ENCODE measurements at regions not wholly inside any gene's neighbourhood (a gene's known extent, or its start where the extent isn't known, plus 50 kb on each side); places are given as distances from the start of the nearest gene placed in this dataset.

- no peak for TF ChIP-seq STAT6 (CRISPR knock-in tag; conservative IDR thresholded peaks at IDR 0.05; ENCODE audit: low read depth)
- TF ChIP-seq IRF2 (CRISPR knock-in tag; IDR thresholded peaks at IDR 0.05; ENCODE audit: borderline replicate concordance, low read depth), result no peak
Observed at GRCh38 chr10:120646738-120647456, 189.9 kb downstream of the PLPP4 start (continued).

- H3K27ac Mint-ChIP-seq, result no peak overlapping the region
- no peaks in the 10 kb centered on the region for H3K36me3 Mint-ChIP-seq
- no peak for DNase-seq (ENCODE audit: low spot score)
- peaks cover 12% of the 10 kb centered on the region for H3K4me1 Mint-ChIP-seq
- ATAC-seq, result no peak
- H3K9me3 Mint-ChIP-seq, result no peaks in the 10 kb centered on the region
- CTCF ChIA-PET, result interaction anchor here (0.5 to 1.3 kb wide), 2 partner anchors 16 to 1153 kb away, joined by 3 read pairs; no protein-coding TSS in a partner anchor
- peaks cover 32% of the 10 kb centered on the region for H3K27me3 Mint-ChIP-seq (ENCODE audit: low read depth)
- POLR2A ChIA-PET, result no interaction called here
- H3K4me3 Mint-ChIP-seq, result no peak overlapping the region
- TF ChIP-seq, protein P1, sequence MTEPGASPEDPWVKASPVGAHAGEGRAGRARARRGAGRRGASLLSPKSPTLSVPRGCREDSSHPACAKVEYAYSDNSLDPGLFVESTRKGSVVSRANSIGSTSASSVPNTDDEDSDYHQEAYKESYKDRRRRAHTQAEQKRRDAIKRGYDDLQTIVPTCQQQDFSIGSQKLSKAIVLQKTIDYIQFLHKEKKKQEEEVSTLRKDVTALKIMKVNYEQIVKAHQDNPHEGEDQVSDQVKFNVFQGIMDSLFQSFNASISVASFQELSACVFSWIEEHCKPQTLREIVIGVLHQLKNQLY (CRISPR knock-in tag; IDR thresholded peaks at IDR 0.05), result no peak
- TF ChIP-seq ZNF416 (CRISPR knock-in tag; IDR thresholded peaks at IDR 0.05), result no peak
- TF ChIP-seq, protein P2, sequence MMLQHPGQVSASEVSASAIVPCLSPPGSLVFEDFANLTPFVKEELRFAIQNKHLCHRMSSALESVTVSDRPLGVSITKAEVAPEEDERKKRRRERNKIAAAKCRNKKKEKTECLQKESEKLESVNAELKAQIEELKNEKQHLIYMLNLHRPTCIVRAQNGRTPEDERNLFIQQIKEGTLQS (CRISPR knock-in tag; conservative IDR thresholded peaks at IDR 0.05), result no peak
- no peak for TF ChIP-seq ETV6 (CRISPR knock-in tag; IDR thresholded peaks at IDR 0.05)
- no peak for TF ChIP-seq HMGA2 (CRISPR knock-in tag; IDR thresholded peaks at IDR 0.05)
- no peak for TF ChIP-seq ZNF512 (CRISPR knock-in tag; IDR thresholded peaks at IDR 0.05; ENCODE audit: borderline replicate concordance)
- no peak for TF ChIP-seq HMGXB4 (CRISPR knock-in tag; IDR thresholded peaks at IDR 0.05)
- no peak for TF ChIP-seq ZNF263 (CRISPR knock-in tag; IDR thresholded peaks at IDR 0.05; ENCODE audit: low read depth)
- TF ChIP-seq NR2C2 (CRISPR knock-in tag; IDR thresholded peaks at IDR 0.05), result no peak
- no peak for TF ChIP-seq KAT7 (CRISPR knock-in tag; IDR thresholded peaks at IDR 0.05; ENCODE audit: borderline replicate concordance)
- TF ChIP-seq, protein P3, sequence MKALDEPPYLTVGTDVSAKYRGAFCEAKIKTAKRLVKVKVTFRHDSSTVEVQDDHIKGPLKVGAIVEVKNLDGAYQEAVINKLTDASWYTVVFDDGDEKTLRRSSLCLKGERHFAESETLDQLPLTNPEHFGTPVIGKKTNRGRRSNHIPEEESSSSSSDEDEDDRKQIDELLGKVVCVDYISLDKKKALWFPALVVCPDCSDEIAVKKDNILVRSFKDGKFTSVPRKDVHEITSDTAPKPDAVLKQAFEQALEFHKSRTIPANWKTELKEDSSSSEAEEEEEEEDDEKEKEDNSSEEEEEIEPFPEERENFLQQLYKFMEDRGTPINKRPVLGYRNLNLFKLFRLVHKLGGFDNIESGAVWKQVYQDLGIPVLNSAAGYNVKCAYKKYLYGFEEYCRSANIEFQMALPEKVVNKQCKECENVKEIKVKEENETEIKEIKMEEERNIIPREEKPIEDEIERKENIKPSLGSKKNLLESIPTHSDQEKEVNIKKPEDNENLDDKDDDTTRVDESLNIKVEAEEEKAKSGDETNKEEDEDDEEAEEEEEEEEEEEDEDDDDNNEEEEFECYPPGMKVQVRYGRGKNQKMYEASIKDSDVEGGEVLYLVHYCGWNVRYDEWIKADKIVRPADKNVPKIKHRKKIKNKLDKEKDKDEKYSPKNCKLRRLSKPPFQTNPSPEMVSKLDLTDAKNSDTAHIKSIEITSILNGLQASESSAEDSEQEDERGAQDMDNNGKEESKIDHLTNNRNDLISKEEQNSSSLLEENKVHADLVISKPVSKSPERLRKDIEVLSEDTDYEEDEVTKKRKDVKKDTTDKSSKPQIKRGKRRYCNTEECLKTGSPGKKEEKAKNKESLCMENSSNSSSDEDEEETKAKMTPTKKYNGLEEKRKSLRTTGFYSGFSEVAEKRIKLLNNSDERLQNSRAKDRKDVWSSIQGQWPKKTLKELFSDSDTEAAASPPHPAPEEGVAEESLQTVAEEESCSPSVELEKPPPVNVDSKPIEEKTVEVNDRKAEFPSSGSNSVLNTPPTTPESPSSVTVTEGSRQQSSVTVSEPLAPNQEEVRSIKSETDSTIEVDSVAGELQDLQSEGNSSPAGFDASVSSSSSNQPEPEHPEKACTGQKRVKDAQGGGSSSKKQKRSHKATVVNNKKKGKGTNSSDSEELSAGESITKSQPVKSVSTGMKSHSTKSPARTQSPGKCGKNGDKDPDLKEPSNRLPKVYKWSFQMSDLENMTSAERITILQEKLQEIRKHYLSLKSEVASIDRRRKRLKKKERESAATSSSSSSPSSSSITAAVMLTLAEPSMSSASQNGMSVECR (CRISPR knock-in tag; IDR thresholded peaks at IDR 0.05; ENCODE audit: borderline replicate concordance), result no peak
- TF ChIP-seq RELA (CRISPR knock-in tag; IDR thresholded peaks at IDR 0.05; ENCODE audit: borderline replicate concordance), result no peak
- TF ChIP-seq, protein P4, sequence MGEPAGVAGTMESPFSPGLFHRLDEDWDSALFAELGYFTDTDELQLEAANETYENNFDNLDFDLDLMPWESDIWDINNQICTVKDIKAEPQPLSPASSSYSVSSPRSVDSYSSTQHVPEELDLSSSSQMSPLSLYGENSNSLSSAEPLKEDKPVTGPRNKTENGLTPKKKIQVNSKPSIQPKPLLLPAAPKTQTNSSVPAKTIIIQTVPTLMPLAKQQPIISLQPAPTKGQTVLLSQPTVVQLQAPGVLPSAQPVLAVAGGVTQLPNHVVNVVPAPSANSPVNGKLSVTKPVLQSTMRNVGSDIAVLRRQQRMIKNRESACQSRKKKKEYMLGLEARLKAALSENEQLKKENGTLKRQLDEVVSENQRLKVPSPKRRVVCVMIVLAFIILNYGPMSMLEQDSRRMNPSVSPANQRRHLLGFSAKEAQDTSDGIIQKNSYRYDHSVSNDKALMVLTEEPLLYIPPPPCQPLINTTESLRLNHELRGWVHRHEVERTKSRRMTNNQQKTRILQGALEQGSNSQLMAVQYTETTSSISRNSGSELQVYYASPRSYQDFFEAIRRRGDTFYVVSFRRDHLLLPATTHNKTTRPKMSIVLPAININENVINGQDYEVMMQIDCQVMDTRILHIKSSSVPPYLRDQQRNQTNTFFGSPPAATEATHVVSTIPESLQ (CRISPR knock-in tag; IDR thresholded peaks at IDR 0.05), result no peak
- no peak for TF ChIP-seq EMX1 (CRISPR knock-in tag; IDR thresholded peaks at IDR 0.05)
- TF ChIP-seq, protein P5, sequence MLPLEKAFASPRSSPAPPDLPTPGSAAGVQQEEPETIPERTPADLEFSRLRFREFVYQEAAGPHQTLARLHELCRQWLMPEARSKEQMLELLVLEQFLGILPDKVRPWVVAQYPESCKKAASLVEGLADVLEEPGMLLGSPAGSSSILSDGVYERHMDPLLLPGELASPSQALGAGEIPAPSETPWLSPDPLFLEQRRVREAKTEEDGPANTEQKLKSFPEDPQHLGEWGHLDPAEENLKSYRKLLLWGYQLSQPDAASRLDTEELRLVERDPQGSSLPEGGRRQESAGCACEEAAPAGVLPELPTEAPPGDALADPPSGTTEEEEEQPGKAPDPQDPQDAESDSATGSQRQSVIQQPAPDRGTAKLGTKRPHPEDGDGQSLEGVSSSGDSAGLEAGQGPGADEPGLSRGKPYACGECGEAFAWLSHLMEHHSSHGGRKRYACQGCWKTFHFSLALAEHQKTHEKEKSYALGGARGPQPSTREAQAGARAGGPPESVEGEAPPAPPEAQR (CRISPR knock-in tag; IDR thresholded peaks at IDR 0.05), result no peak
Observed at GRCh38 chr10:120650705-120651399, 193.8 kb downstream of the PLPP4 start.
